Transverse colon (tissue), 4 donors: ENCODE measurements at regions not wholly inside any gene's neighbourhood (a gene's known extent, or its start where the extent isn't known, plus 50 kb on each side); places are given as distances from the start of the nearest gene placed in this dataset.

ENCODE experiments used
- CTCF ChIP-seq, 5 experiments: fragments of 200-600 bp in 3 of 5; fragments of 450-650 bp in 2 of 5; sonication (generic) in 3 of 5; IDR thresholded peaks; 1 replicate in 2 of 5; 2 replicates in 3 of 5; pipeline ENCODE4 v1.5.1; 2016 to 2017; ENCODE audit warnings: antibody characterized with exemption in 5 of 5, inconsistent platforms in 3 of 5, mild to moderate bottlenecking in 2 of 5, moderate library complexity in 1 of 5
- EP300 ChIP-seq: sonication (generic); formaldehyde crosslinking; IDR thresholded peaks from one replicate; pipeline ENCODE4 v1.6.1; 2017; ENCODE audit warnings: antibody characterized with exemption, low read depth
- POLR2A ChIP-seq: fragments of 450-650 bp; IDR thresholded peaks from one replicate; pipeline ENCODE4 v1.6.1; 2016; ENCODE audit warnings: antibody characterized with exemption, mild to moderate bottlenecking, moderate library complexity
- POLR2AphosphoS5 ChIP-seq, 3 donors: sonication (generic); formaldehyde crosslinking; IDR thresholded peaks; one replicate each; pipeline ENCODE4 v1.6.1; 2016; ENCODE audit warnings: antibody characterized with exemption in 3 of 3

DNA sequence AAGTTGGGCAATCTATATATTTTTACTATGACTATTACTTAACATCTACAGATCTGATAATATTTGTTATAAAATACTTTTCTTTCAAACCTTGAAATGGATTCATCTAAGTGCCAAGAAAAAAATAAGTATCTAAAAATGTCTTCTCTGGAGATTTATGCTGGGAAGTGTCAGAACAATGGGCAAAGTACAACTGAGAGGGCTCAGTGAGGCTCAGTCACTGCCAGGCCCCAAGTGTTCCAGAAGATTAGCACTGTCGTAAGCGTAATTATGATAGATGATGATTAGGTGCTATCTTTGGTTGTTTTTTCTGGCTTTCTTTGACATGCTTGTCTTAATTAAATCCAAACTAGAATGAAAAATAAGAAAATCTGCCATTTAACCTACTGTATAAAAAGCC, 72.2 kb upstream of the ADAMTS19 start:
- TF ChIP-seq CTCF (IDR thresholded peaks at IDR 0.05) (no peak), POLR2A (no peak), POLR2AphosphoS5 (IDR thresholded peaks at IDR 0.05) (no peak), EP300 (no peak)
